Type B pancreatic cell (in vitro differentiated cells): ENCODE measurements at regions not wholly inside any gene's neighbourhood (a gene's known extent, or its start where the extent isn't known, plus 50 kb on each side); places are given as distances from the start of the nearest gene placed in this dataset.

Experiments
- DNase-seq: peaks from one replicate; pipeline ENCODE4 v3.0.0; 2021; ENCODE audit warnings: mixed read lengths; ENCODE audit not compliant: unreplicated experiment; ENCODE audit errors: extremely low spot score
- H3K27ac Mint-ChIP-seq: 2 replicates; pipeline ENCODE4 v1.8.0; 2021; ENCODE audit warnings: mild to moderate bottlenecking, mixed read lengths
- H3K27me3 Mint-ChIP-seq: 2 replicates; pipeline ENCODE4 v1.8.0; 2021; ENCODE audit warnings: mixed read lengths
- H3K36me3 Mint-ChIP-seq: 2 replicates; pipeline ENCODE4 v1.8.0; 2021; ENCODE audit warnings: mixed read lengths
- H3K4me1 Mint-ChIP-seq: one replicate; pipeline ENCODE4 v1.8.0; 2021; ENCODE audit warnings: mixed read lengths; ENCODE audit not compliant: unreplicated experiment
- H3K4me3 Mint-ChIP-seq: 2 replicates; pipeline ENCODE4 v1.8.0; 2021; ENCODE audit warnings: mild to moderate bottlenecking, mixed read lengths
- H3K9me3 Mint-ChIP-seq: 2 replicates; pipeline ENCODE4 v1.8.0; 2021; ENCODE audit warnings: mixed read lengths
- TF ChIP-seq, protein P1 (sequence below): fragments of 200-600 bp; sonication (generic); conservative IDR thresholded peaks from 2 replicates; pipeline ENCODE4 v1.5.0; 2021; ENCODE audit warnings: antibody characterized with exemption, mild to moderate bottlenecking

DNA sequence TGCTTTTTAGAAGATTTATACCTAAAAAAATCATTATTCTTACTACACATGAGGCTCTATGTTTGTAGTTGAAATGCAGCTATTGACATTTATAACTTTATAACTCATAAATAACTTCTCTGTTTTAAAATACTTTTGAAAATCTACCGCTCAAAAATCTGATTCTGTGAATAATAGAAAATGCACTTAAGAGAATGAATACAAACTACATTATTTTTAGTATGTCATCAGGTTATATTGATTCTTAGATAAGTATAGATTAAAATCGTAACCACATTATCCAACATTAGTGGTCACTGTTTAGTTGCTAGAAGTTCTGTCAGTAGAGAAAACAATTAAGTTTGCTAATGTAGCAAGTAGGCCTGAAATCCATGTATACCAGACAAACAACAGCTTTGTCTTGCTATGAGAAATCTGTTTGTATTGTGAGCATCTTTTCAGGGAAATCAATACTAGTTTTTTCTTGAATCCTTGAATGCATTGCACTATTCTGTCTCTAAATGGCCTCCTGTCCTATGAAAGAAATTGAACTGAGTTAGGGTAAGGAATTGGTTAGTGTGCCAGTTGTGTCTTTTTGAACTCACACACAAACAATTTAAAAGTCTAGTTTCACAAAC lies 116.5 kb upstream of the HDAC9 start:
- TF ChIP-seq, protein P1, sequence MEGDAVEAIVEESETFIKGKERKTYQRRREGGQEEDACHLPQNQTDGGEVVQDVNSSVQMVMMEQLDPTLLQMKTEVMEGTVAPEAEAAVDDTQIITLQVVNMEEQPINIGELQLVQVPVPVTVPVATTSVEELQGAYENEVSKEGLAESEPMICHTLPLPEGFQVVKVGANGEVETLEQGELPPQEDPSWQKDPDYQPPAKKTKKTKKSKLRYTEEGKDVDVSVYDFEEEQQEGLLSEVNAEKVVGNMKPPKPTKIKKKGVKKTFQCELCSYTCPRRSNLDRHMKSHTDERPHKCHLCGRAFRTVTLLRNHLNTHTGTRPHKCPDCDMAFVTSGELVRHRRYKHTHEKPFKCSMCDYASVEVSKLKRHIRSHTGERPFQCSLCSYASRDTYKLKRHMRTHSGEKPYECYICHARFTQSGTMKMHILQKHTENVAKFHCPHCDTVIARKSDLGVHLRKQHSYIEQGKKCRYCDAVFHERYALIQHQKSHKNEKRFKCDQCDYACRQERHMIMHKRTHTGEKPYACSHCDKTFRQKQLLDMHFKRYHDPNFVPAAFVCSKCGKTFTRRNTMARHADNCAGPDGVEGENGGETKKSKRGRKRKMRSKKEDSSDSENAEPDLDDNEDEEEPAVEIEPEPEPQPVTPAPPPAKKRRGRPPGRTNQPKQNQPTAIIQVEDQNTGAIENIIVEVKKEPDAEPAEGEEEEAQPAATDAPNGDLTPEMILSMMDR: no peak
- DNase-seq: no peak
- H3K36me3 Mint-ChIP-seq: no peaks in the 10 kb centered on the region
- no peak overlapping the region for H3K4me3 Mint-ChIP-seq
- H3K27ac Mint-ChIP-seq: no peak overlapping the region
- no peaks in the 10 kb centered on the region for H3K9me3 Mint-ChIP-seq
- H3K27me3 Mint-ChIP-seq: peaks cover 2% of the 10 kb centered on the region
- H3K4me1 Mint-ChIP-seq: no peaks in the 10 kb centered on the region

DNA sequence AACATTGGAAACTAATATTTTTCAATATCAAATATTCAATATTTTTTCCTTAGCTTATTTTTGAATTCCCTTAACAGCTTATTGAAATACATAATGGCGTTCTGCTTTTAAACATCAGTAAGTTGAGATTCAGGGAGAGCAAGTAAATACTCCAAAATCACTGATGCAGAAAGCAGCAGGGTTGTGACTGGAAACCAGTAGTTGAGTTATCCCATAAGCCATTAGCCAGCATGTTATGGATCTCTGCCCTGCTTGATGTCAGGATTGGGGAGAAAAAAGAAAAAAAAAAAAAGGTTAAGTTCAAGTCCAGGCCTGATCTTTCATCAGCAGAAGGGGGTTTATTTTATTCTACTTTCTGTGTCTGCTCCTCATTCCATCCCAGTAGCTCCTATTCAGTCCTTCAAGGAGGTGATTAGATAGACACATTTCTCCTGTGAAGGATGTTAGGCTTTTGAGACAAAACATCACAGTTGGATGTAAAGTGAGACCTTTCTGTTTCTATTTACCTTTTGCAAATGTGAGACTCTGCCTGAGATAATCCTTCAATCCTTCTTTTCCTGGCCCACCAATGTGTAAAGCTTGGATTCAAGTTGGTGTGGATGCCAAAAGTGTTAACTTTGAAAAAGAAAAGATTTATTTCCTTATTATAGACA lies 110.9 kb upstream of the HDAC9 start:
- no peak for DNase-seq
- H3K4me3 Mint-ChIP-seq: no peak overlapping the region
- no peaks in the 10 kb centered on the region for H3K36me3 Mint-ChIP-seq
- peaks cover 9% of the 10 kb centered on the region for H3K4me1 Mint-ChIP-seq
- H3K27ac Mint-ChIP-seq: no peak overlapping the region
- TF ChIP-seq, protein P1: no peak
- no peaks in the 10 kb centered on the region for H3K9me3 Mint-ChIP-seq
- H3K27me3 Mint-ChIP-seq: peaks cover 3% of the 10 kb centered on the region

DNA sequence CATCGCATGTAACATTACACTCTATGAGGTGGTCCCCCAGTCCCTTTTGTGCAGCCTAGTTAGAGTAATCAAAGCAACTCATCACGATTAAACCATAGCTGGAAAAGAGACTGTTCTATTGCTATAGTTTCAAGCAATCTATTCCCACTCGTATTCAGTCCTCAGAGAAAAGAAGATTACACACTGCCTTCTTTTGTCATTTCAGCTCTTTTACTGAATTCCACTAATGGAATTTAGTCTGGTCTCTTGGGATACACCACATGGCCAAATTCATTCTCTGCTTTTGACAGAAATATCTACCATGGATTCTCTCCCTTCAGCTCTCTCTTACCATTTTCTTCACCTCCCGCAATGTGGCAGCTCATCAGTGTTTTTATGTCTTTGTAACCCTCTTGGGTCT lies 108.9 kb upstream of the HDAC9 start:
- Mint-ChIP-seq H3K4me1 (peaks cover 9% of the 10 kb centered on the region), H3K27ac (no peak overlapping the region), H3K27me3 (peaks cover 3% of the 10 kb centered on the region), H3K4me3 (no peak overlapping the region), H3K9me3 (no peaks in the 10 kb centered on the region), H3K36me3 (no peaks in the 10 kb centered on the region)
- TF ChIP-seq, protein P1: no peak
- no peak for DNase-seq

DNA sequence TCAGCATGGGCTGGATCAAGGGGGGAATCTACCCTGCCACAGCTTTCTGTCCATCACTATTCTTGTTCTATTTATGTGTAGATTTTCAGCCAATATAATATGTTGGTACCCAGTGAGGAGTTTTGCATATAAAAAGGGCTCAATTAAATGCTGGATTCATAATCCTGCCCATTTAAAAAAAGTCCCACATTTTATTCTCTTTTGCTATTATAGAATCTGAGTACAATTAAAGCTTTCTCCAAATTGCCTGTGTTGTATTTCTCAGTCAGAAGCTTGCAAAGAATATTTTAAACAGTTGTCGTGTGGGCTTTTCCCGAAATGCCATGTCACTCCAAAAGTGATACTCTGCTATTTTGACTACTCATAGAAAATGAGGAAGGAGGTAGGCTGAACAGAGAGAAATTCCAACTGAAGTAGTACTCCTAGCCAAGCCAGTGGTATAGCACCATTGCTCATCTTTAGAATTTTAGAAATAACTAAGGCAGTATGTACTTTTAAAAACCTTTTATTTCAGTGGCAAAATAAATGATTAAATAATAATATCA lies 108.3 kb upstream of the HDAC9 start:
- TF ChIP-seq, protein P1: no peak
- Mint-ChIP-seq H3K4me3 (no peak overlapping the region), H3K4me1 (peaks cover 9% of the 10 kb centered on the region), H3K36me3 (no peaks in the 10 kb centered on the region), H3K27ac (no peak overlapping the region), H3K9me3 (no peaks in the 10 kb centered on the region), H3K27me3 (peaks cover 3% of the 10 kb centered on the region)
- DNase-seq: no peak

DNA sequence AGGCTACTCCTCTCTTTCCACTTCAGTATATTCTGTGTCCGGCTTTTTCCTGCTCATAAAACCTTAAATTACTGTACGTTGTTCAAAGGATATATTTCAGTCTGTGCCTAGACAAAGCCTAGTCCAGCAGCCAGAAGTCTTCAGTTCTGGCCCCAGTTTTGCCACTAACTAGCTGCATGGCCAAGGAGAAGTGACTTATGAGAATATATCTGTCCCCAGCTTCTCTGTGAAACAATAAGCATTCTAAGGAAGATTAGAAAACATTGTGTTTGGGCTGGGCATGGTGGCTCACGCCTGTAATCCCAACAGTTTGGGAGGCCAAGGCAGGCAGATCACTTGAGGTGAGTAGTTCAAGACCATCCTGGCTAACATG lies 105.0 kb upstream of the HDAC9 start:
- Mint-ChIP-seq H3K27ac (no peak overlapping the region), H3K27me3 (peaks cover 7% of the 10 kb centered on the region), H3K36me3 (no peaks in the 10 kb centered on the region), H3K4me3 (no peak overlapping the region), H3K9me3 (no peaks in the 10 kb centered on the region), H3K4me1 (peaks cover 13% of the 10 kb centered on the region)
- no peak for DNase-seq
- TF ChIP-seq, protein P1: no peak
